OCI-LY3 (cell line): ENCODE measurements at regions not wholly inside any gene's neighbourhood (a gene's known extent, or its start where the extent isn't known, plus 50 kb on each side); places are given as distances from the start of the nearest gene placed in this dataset.

Source experiments
- H2AFZ ChIP-seq: fragments of 200-600, 300-600 bp; shearing (Covaris generic); 2 replicates; pipeline ENCODE4 v1.6.0; 2014; ENCODE audit warnings: antibody characterized with exemption, low read depth, low read length
- H3K27ac ChIP-seq: fragments of 200-600, 300-600 bp; sonication (generic); 2 replicates; pipeline ENCODE4 v1.5.1; 2014; ENCODE audit warnings: mild to moderate bottlenecking, low read length, moderate library complexity, mixed read lengths
- H3K27me3 ChIP-seq: fragments of 200-600, 300-600 bp; sonication (generic); 2 replicates; pipeline ENCODE4 v1.6.1; 2014; ENCODE audit warnings: low read depth, low read length, mixed read lengths
- H3K36me3 ChIP-seq: fragments of 200-600, 300-600 bp; sonication (generic); replicated peaks from 2 replicates; pipeline ENCODE3; 2014; ENCODE audit warnings: low read depth, low read length, mixed read lengths
- H3K4me1 ChIP-seq: fragments of 300-600, 200-600 bp; sonication (generic); 2 replicates; pipeline ENCODE4 v1.6.1; 2014; ENCODE audit warnings: low read length, mixed read lengths
- H3K4me2 ChIP-seq: fragments of 200-600, 300-600 bp; sonication (generic); 2 replicates; pipeline ENCODE4 v1.6.1; 2014; ENCODE audit warnings: low read length, mixed read lengths
- H3K4me3 ChIP-seq: fragments of 300-600, 200-600 bp; sonication (generic); 2 replicates; pipeline ENCODE4 v1.5.1; 2014; ENCODE audit warnings: antibody characterized with exemption, mild to moderate bottlenecking, low read length, moderate library complexity
- H3K79me2 ChIP-seq: fragments of 300-600, 200-600 bp; shearing (Covaris generic); 2 replicates; pipeline ENCODE4 v1.6.1; 2014; ENCODE audit warnings: mild to moderate bottlenecking, low read length, mixed read lengths
- H3K9ac ChIP-seq: fragments of 300-600, 200-600 bp; shearing (Covaris generic); 2 replicates; pipeline ENCODE4 v1.6.0; 2014; ENCODE audit warnings: mild to moderate bottlenecking, low read length, moderate library complexity
- H3K9me3 ChIP-seq: fragments of 200-600, 300-600 bp; shearing (Covaris generic); 2 replicates; pipeline ENCODE4 v1.6.1; 2014; ENCODE audit warnings: low read length, mixed read lengths; ENCODE audit not compliant: insufficient read depth
- H4K20me1 ChIP-seq: fragments of 200-600, 300-600 bp; sonication (generic); 2 replicates; pipeline ENCODE4 v1.6.1; 2016; ENCODE audit warnings: low read length, mixed read lengths; ENCODE audit not compliant: insufficient read depth
- CTCF ChIP-seq: fragments of 200-600, 300-600 bp; sonication (generic); IDR thresholded peaks from 2 replicates; pipeline ENCODE4 v1.5.1; 2014; ENCODE audit warnings: antibody characterized with exemption, low read length, low read depth
- EZH2phosphoT487 ChIP-seq: fragments of 200-600 bp; shearing (Covaris generic); IDR thresholded peaks from 2 replicates; pipeline ENCODE4 v1.6.1; 2018; ENCODE audit warnings: antibody characterized with exemption, mixed run types, low read depth

GRCh38 chrX:26848511-26848910 lies 614.6 kb downstream of the PPP4R3C start:
- H3K79me2 ChIP-seq: no peaks in the 10 kb centered on the region
- no peaks in the 10 kb centered on the region for H3K27me3 ChIP-seq
- peaks cover 16% of the 10 kb centered on the region for H3K4me1 ChIP-seq
- no peaks in the 10 kb centered on the region for H3K36me3 ChIP-seq
- H2AFZ ChIP-seq: no peak overlapping the region
- H3K9ac ChIP-seq: no peak overlapping the region
- no peak overlapping the region for H3K27ac ChIP-seq
- H3K4me3 ChIP-seq: no peak overlapping the region
- TF ChIP-seq CTCF (no peak), EZH2phosphoT487 (no peak)
- H3K4me2 ChIP-seq: no peak overlapping the region
- no peaks in the 10 kb centered on the region for H4K20me1 ChIP-seq
- H3K9me3 ChIP-seq: no peaks in the 10 kb centered on the region

DNA sequence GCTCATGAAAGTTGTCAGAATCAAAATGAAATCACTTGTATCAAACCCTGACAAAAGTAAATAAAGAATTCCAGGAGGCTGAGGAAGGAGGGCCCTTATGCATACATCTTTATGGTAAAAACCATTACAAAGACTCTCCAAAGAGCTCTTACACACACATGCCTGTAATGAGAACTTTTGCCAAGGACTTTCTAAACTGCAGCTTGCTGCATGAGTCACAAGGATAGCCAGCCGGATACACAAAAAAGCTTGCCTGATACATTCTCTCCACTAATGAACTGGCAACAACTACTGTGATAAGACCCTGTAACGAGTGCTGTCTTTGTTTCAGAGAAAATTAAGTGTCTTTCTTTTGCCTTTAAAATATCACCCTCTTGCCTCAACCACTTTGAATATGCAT lies 618.1 kb downstream of the PPP4R3C start:
- Histone ChIP-seq H3K4me1 (peaks cover 4% of the 10 kb centered on the region; the same call in 1 of the 2 replicates), H3K27ac (no peak overlapping the region), H3K4me3 (no peak overlapping the region), H4K20me1 (no peaks in the 10 kb centered on the region), H3K79me2 (no peaks in the 10 kb centered on the region), H3K27me3 (no peaks in the 10 kb centered on the region), H3K9me3 (no peaks in the 10 kb centered on the region), H3K36me3 (no peaks in the 10 kb centered on the region), H3K4me2 (no peak overlapping the region), H3K9ac (no peak overlapping the region), H2AFZ (no peak overlapping the region)
- TF ChIP-seq CTCF: no peak
- no peak for TF ChIP-seq EZH2phosphoT487

DNA sequence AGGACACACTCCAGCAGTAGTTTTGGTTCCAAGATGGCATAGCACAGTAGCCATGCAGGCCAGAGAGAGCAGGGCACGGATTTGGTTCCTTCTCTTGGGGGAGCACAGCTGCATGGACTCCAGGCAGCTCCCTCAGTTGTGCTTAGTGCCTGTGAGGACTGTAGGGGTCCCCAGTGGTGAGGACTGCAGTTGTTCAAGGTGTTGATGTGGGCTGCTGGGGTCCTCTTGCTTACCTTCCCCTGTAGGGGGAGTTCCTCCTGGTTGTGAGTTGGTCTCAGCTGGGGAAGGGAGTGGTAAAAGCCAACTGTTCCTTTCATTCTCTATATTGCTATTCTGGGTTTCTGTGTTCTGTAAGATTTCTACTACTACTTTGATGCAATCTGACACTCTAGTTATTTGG lies 606.5 kb downstream of the MAGEB5 start:
- Histone ChIP-seq H3K27ac (no peak overlapping the region), H3K9ac (no peak overlapping the region), H3K79me2 (no peaks in the 10 kb centered on the region), H4K20me1 (no peaks in the 10 kb centered on the region), H3K4me1 (no peaks in the 10 kb centered on the region), H3K9me3 (no peaks in the 10 kb centered on the region), H3K4me3 (no peak overlapping the region), H3K36me3 (no peaks in the 10 kb centered on the region), H2AFZ (no peak overlapping the region), H3K27me3 (no peaks in the 10 kb centered on the region), H3K4me2 (no peak overlapping the region)
- TF ChIP-seq EZH2phosphoT487: no peak

GRCh38 chrX:26789751-26790150 lies 573.8 kb downstream of the MAGEB5 start:
- H2AFZ ChIP-seq: no peak overlapping the region
- no peak overlapping the region for H3K27ac ChIP-seq
- no peaks in the 10 kb centered on the region for H4K20me1 ChIP-seq
- H3K36me3 ChIP-seq: no peaks in the 10 kb centered on the region
- no peaks in the 10 kb centered on the region for H3K27me3 ChIP-seq
- H3K4me3 ChIP-seq: no peak overlapping the region
- no peaks in the 10 kb centered on the region for H3K4me1 ChIP-seq
- H3K4me2 ChIP-seq: no peak overlapping the region
- H3K79me2 ChIP-seq: no peaks in the 10 kb centered on the region
- H3K9ac ChIP-seq: no peak overlapping the region
- no peak for TF ChIP-seq EZH2phosphoT487
- TF ChIP-seq CTCF: no peak
- no peaks in the 10 kb centered on the region for H3K9me3 ChIP-seq

GRCh38 chrX:26788402-26788998 lies 572.5 kb downstream of the MAGEB5 start:
- TF ChIP-seq EZH2phosphoT487 (no peak), CTCF (no peak)
- H3K4me1 ChIP-seq: no peaks in the 10 kb centered on the region; the same call in 1 of the 2 replicates
- H3K4me3 ChIP-seq: no peak overlapping the region
- no peak overlapping the region for H3K27ac ChIP-seq
- no peak overlapping the region for H2AFZ ChIP-seq
- no peaks in the 10 kb centered on the region for H3K9me3 ChIP-seq
- no peak overlapping the region for H3K9ac ChIP-seq
- H3K27me3 ChIP-seq: no peaks in the 10 kb centered on the region
- no peak overlapping the region for H3K4me2 ChIP-seq
- H4K20me1 ChIP-seq: no peaks in the 10 kb centered on the region
- no peaks in the 10 kb centered on the region for H3K79me2 ChIP-seq
- H3K36me3 ChIP-seq: no peaks in the 10 kb centered on the region
